ENCODE measurements at regions not wholly inside any gene's neighbourhood (a gene's known extent, or its start where the extent isn't known, plus 50 kb on each side); places are given as distances from the start of the nearest gene placed in this dataset.

GRCh38 chr17:72340836-72341235 lies 220.0 kb downstream of the SOX9 start:
- no peak for TF ChIP-seq KDM1A (IDR thresholded peaks at IDR 0.05; ENCODE audit: low read depth)
- TF ChIP-seq FOXS1 (CRISPR knock-in tag; IDR thresholded peaks at IDR 0.05): no peak
- TF ChIP-seq, protein P1, sequence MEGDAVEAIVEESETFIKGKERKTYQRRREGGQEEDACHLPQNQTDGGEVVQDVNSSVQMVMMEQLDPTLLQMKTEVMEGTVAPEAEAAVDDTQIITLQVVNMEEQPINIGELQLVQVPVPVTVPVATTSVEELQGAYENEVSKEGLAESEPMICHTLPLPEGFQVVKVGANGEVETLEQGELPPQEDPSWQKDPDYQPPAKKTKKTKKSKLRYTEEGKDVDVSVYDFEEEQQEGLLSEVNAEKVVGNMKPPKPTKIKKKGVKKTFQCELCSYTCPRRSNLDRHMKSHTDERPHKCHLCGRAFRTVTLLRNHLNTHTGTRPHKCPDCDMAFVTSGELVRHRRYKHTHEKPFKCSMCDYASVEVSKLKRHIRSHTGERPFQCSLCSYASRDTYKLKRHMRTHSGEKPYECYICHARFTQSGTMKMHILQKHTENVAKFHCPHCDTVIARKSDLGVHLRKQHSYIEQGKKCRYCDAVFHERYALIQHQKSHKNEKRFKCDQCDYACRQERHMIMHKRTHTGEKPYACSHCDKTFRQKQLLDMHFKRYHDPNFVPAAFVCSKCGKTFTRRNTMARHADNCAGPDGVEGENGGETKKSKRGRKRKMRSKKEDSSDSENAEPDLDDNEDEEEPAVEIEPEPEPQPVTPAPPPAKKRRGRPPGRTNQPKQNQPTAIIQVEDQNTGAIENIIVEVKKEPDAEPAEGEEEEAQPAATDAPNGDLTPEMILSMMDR (IDR thresholded peaks at IDR 0.05): no peak
- TF ChIP-seq JUN (IDR thresholded peaks at IDR 0.05): no peak
- no peak for TF ChIP-seq ESRRA (IDR thresholded peaks at IDR 0.05; ENCODE audit: borderline replicate concordance, low read length)
- TF ChIP-seq PHF8 (IDR thresholded peaks at IDR 0.05; ENCODE audit: borderline replicate concordance, low read depth): no peak
- no peak for TF ChIP-seq RCOR1 (IDR thresholded peaks at IDR 0.05; ENCODE audit: low read depth, low read length)
- TF ChIP-seq SMC3 (IDR thresholded peaks at IDR 0.05): no peak
- TF ChIP-seq, protein P2, sequence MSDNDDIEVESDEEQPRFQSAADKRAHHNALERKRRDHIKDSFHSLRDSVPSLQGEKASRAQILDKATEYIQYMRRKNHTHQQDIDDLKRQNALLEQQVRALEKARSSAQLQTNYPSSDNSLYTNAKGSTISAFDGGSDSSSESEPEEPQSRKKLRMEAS (IDR thresholded peaks at IDR 0.05): no peak
- no peak for TF ChIP-seq BHLHE40 (IDR thresholded peaks at IDR 0.05; ENCODE audit: low read depth, low read length)
- no peak for TF ChIP-seq EP300 (IDR thresholded peaks at IDR 0.05)
- no peak for TF ChIP-seq CHD4 (IDR thresholded peaks at IDR 0.05; ENCODE audit: borderline replicate concordance)
- no peak for TF ChIP-seq POLR2A (IDR thresholded peaks at IDR 0.05; ENCODE audit: low read length)
